ENCODE measurements at regions not wholly inside any gene's neighbourhood (a gene's known extent, or its start where the extent isn't known, plus 50 kb on each side); places are given as distances from the start of the nearest gene placed in this dataset.

GRCh38 chr12:34384693-34385092 is 362.4 kb downstream of the ALG10 start:
- in situ Hi-C loops (cut with MboI; ENCODE audit: low sequenced_read_pairs, unreplicated experiment), result no loop called here
- no peak for DNase-seq (ENCODE audit: low spot score)
- no peak for TF ChIP-seq CTCF (IDR thresholded peaks at IDR 0.05; ENCODE audit: borderline replicate concordance, control extremely low read depth, extremely low read depth, insufficient read depth, missing control alignments)

- no peak for DNase-seq (ENCODE audit: low spot score)
- no peak for TF ChIP-seq CTCF (IDR thresholded peaks at IDR 0.05; ENCODE audit: borderline replicate concordance, control extremely low read depth, extremely low read depth, insufficient read depth, missing control alignments)
- in situ Hi-C loops (cut with MboI; ENCODE audit: low sequenced_read_pairs, unreplicated experiment), result no loop called here
Measured at GRCh38 chr12:34386016-34386415, 363.7 kb downstream of the ALG10 start.

- TF ChIP-seq CTCF (IDR thresholded peaks at IDR 0.05; ENCODE audit: borderline replicate concordance, control extremely low read depth, extremely low read depth, insufficient read depth, missing control alignments), result no peak
- in situ Hi-C loops (cut with MboI; ENCODE audit: low sequenced_read_pairs, unreplicated experiment), result no loop called here
- DNase-seq (ENCODE audit: low spot score), result no peak
Measured at GRCh38 chr12:34386621-34387255, 364.4 kb downstream of the ALG10 start.

- no peak for TF ChIP-seq CTCF (IDR thresholded peaks at IDR 0.05; ENCODE audit: borderline replicate concordance, control extremely low read depth, extremely low read depth, insufficient read depth, missing control alignments)
- no peak for DNase-seq (ENCODE audit: low spot score)
- in situ Hi-C loops (cut with MboI; ENCODE audit: low sequenced_read_pairs, unreplicated experiment), result no loop called here
Measured at GRCh38 chr12:34387711-34388635, 365.7 kb downstream of the ALG10 start.

- no peak for DNase-seq (ENCODE audit: low spot score)
- in situ Hi-C loops (cut with MboI; ENCODE audit: low sequenced_read_pairs, unreplicated experiment), result no loop called here
- TF ChIP-seq CTCF (IDR thresholded peaks at IDR 0.05; ENCODE audit: borderline replicate concordance, control extremely low read depth, extremely low read depth, insufficient read depth, missing control alignments), result no peak
Measured at GRCh38 chr12:34388636-34389377, 366.5 kb downstream of the ALG10 start.

- in situ Hi-C loops (cut with MboI; ENCODE audit: low sequenced_read_pairs, unreplicated experiment), result no loop called here
- no peak for TF ChIP-seq CTCF (IDR thresholded peaks at IDR 0.05; ENCODE audit: borderline replicate concordance, control extremely low read depth, extremely low read depth, insufficient read depth, missing control alignments)
- no peak for DNase-seq (ENCODE audit: low spot score)
Measured at GRCh38 chr12:34389378-34390170, 367.3 kb downstream of the ALG10 start.
